PFSK-1 (cell line): ENCODE measurements at regions not wholly inside any gene's neighbourhood (a gene's known extent, or its start where the extent isn't known, plus 50 kb on each side); places are given as distances from the start of the nearest gene placed in this dataset.

ENCODE experiments used
- FOXP2 ChIP-seq: optimal IDR thresholded peaks from 2 replicates; pipeline ENCODE3; 2011; ENCODE audit warnings: borderline replicate concordance, control low read depth, inconsistent platforms; ENCODE audit not compliant: insufficient read depth; ENCODE audit errors: extremely low read length, extremely low read depth
- POLR2AphosphoS5 ChIP-seq: IDR thresholded peaks from 2 replicates; pipeline ENCODE4 v1.6.1; 2012; ENCODE audit warnings: low read depth, mild to moderate bottlenecking, control low read depth, low read length, moderate library complexity
- REST ChIP-seq, 2 experiments: IDR thresholded peaks; 2 replicates each; pipeline versions ENCODE4 v1.6.1 to v1.8.0; 2011 to 2012; ENCODE audit warnings: low read depth in 2 of 2, low read length in 2 of 2, control low read depth in 1 of 2, inconsistent platforms in 1 of 2, mild to moderate bottlenecking in 1 of 2, moderate library complexity in 1 of 2; ENCODE audit not compliant: insufficient read depth in 1 of 2
- SIN3A ChIP-seq: IDR thresholded peaks from 2 replicates; pipeline ENCODE4 v1.6.1; 2012; ENCODE audit warnings: mild to moderate bottlenecking, low read length, moderate library complexity, borderline replicate concordance; ENCODE audit not compliant: insufficient read depth
- TAF1 ChIP-seq: IDR thresholded peaks from 2 replicates; pipeline ENCODE4 v1.6.1; 2012; ENCODE audit warnings: low read length, control low read depth, borderline replicate concordance; ENCODE audit not compliant: insufficient read depth

- TF ChIP-seq REST (IDR thresholded peaks at IDR 0.05; ENCODE audit: insufficient read depth in 1 of 2, low read depth in 2 of 2, low read length in 2 of 2): no peak
- no peak for TF ChIP-seq TAF1
- TF ChIP-seq FOXP2: no peak
- TF ChIP-seq POLR2AphosphoS5: no peak
- TF ChIP-seq SIN3A: no peak
Measured at GRCh38 chr6:139591075-139591865, 216.8 kb upstream of the CITED2 start.

- TF ChIP-seq TAF1 (no peak), REST (IDR thresholded peaks at IDR 0.05; ENCODE audit: insufficient read depth in 1 of 2, low read depth in 2 of 2, low read length in 2 of 2) (no peak), SIN3A (no peak), POLR2AphosphoS5 (no peak), FOXP2 (no peak)
Measured at GRCh38 chr6:139590206-139590605, 215.8 kb upstream of the CITED2 start.

GRCh38 chr6:139588734-139589593, 214.5 kb upstream of the CITED2 start:
- TF ChIP-seq FOXP2: no peak
- TF ChIP-seq POLR2AphosphoS5: no peak
- TF ChIP-seq REST (IDR thresholded peaks at IDR 0.05; ENCODE audit: insufficient read depth in 1 of 2, low read depth in 2 of 2, low read length in 2 of 2): no peak
- TF ChIP-seq SIN3A: no peak
- no peak for TF ChIP-seq TAF1

GRCh38 chr6:139588076-139588639, 213.7 kb upstream of the CITED2 start:
- TF ChIP-seq SIN3A (0 out of 2 replicates have a peak, but pooled peaks have one; percentile 27), REST (IDR thresholded peaks at IDR 0.05; ENCODE audit: insufficient read depth in 1 of 2, low read depth in 2 of 2, low read length in 2 of 2) (no peak)
